WTC11 (cell line): ENCODE measurements at regions not wholly inside any gene's neighbourhood (a gene's known extent, or its start where the extent isn't known, plus 50 kb on each side); places are given as distances from the start of the nearest gene placed in this dataset.

ENCODE experiments used
- ATAC-seq: fragments of 200-7000 bp; cut with Tn5 transposase; 2 replicates; pipeline ENCODE4 v1.10.0; 2021; ENCODE audit warnings: mild to moderate bottlenecking, moderate library complexity
- CTCF ChIA-PET: fragments of 300-600 bp; sonication (Branson Sonifier 250); formaldehyde crosslinking; loops from one replicate; lab custom pipeline; 2021; ENCODE audit warnings: antibody characterized with exemption; lab: Charles Lee
- POLR2A ChIA-PET: fragments of 350-600 bp; sonication (Branson Sonifier 250); formaldehyde crosslinking; loops from one replicate; lab custom pipeline; 2021; ENCODE audit warnings: antibody characterized with exemption; lab: Charles Lee
- DNase-seq: peaks from one replicate; pipeline ENCODE4 v3.0.0; 2021; ENCODE audit warnings: low spot score
- H3K27ac Mint-ChIP-seq: 2 replicates; pipeline ENCODE4 v1.8.0; 2021; ENCODE audit warnings: mixed read lengths
- H3K27me3 Mint-ChIP-seq: 2 replicates; pipeline ENCODE4 v1.8.0; 2021; ENCODE audit warnings: low read depth, mild to moderate bottlenecking, moderate library complexity, mixed read lengths
- H3K36me3 Mint-ChIP-seq: 2 replicates; pipeline ENCODE4 v1.8.0; 2021; ENCODE audit warnings: mixed read lengths
- H3K4me1 Mint-ChIP-seq: 2 replicates; pipeline ENCODE4 v1.8.0; 2022; ENCODE audit warnings: mixed read lengths
- H3K4me3 Mint-ChIP-seq: 2 replicates; pipeline ENCODE4 v1.8.0; 2021; ENCODE audit warnings: mild to moderate bottlenecking, moderate library complexity, mixed read lengths
- H3K9me3 Mint-ChIP-seq: 2 replicates; pipeline ENCODE4 v1.8.0; 2021; ENCODE audit warnings: mixed read lengths
- ATF2 ChIP-seq: sonication (generic); formaldehyde crosslinking; IDR thresholded peaks from 2 replicates; pipeline ENCODE4 v1.8.1; 2022; ENCODE audit warnings: low read depth, missing genetic modification reagents, borderline replicate concordance
- E2F4 ChIP-seq: sonication (generic); formaldehyde crosslinking; IDR thresholded peaks from 2 replicates; pipeline ENCODE4 v1.8.1; 2022; ENCODE audit warnings: low read depth, mild to moderate bottlenecking, moderate library complexity, missing genetic modification reagents, borderline replicate concordance
- ERG ChIP-seq: fragments of 250-450 bp; sonication (Bioruptor Pico); IDR thresholded peaks from 2 replicates; pipeline ENCODE4 v1.8.0; 2021; ENCODE audit warnings: mild to moderate bottlenecking
- ETV6 ChIP-seq: sonication (generic); formaldehyde crosslinking; IDR thresholded peaks from 2 replicates; pipeline ENCODE4 v1.8.1; 2022; ENCODE audit warnings: mild to moderate bottlenecking, missing genetic modification reagents
- FOXJ3 ChIP-seq: sonication (generic); formaldehyde crosslinking; IDR thresholded peaks from 2 replicates; pipeline ENCODE4 v1.9.0; 2021; ENCODE audit warnings: missing genetic modification reagents, mild to moderate bottlenecking, borderline replicate concordance
- FOXP1 ChIP-seq: sonication (generic); formaldehyde crosslinking; IDR thresholded peaks from 2 replicates; pipeline ENCODE4 v1.8.0; 2022; ENCODE audit warnings: missing genetic modification reagents, mild to moderate bottlenecking, moderate library complexity, borderline replicate concordance
- GTF2I ChIP-seq: fragments of 250-450 bp; sonication (Bioruptor Pico); conservative IDR thresholded peaks from 2 replicates; pipeline ENCODE4 v1.4.0; 2021; ENCODE audit warnings: mild to moderate bottlenecking
- MAX ChIP-seq: sonication (generic); formaldehyde crosslinking; IDR thresholded peaks from 2 replicates; pipeline ENCODE4 v1.8.0; 2022; ENCODE audit warnings: mild to moderate bottlenecking, missing genetic modification reagents
- MYBL2 ChIP-seq: sonication (generic); formaldehyde crosslinking; IDR thresholded peaks from 2 replicates; pipeline ENCODE4 v1.8.1; 2023; ENCODE audit warnings: mild to moderate bottlenecking, moderate library complexity, missing genetic modification reagents
- TP53 ChIP-seq: sonication (generic); formaldehyde crosslinking; IDR thresholded peaks from 2 replicates; pipeline ENCODE4 v1.8.1; 2023; ENCODE audit warnings: mild to moderate bottlenecking, missing genetic modification reagents
- ZNF121 ChIP-seq: sonication (generic); formaldehyde crosslinking; IDR thresholded peaks from 2 replicates; pipeline ENCODE4 v1.8.0; 2023; ENCODE audit warnings: missing genetic modification reagents
- ZNF219 ChIP-seq: sonication (generic); formaldehyde crosslinking; IDR thresholded peaks from 2 replicates; pipeline ENCODE4 v1.8.0; 2023; ENCODE audit warnings: missing genetic modification reagents, mild to moderate bottlenecking, borderline replicate concordance
- ZNF281 ChIP-seq: sonication (generic); formaldehyde crosslinking; IDR thresholded peaks from 2 replicates; pipeline ENCODE4 v1.8.0; 2023; ENCODE audit warnings: mild to moderate bottlenecking, missing genetic modification reagents
- ZNF416 ChIP-seq: fragments of 250-450 bp; sonication (Bioruptor Pico); IDR thresholded peaks from 2 replicates; pipeline ENCODE4 v1.9.0; 2021; ENCODE audit warnings: mild to moderate bottlenecking, inconsistent platforms
- ZNF423 ChIP-seq: fragments of 250-450 bp; sonication (Bioruptor Pico); IDR thresholded peaks from 2 replicates; pipeline ENCODE4 v2.1.2; 2022; ENCODE audit warnings: mild to moderate bottlenecking, moderate library complexity
- TF ChIP-seq, protein P1 (sequence below): sonication (generic); formaldehyde crosslinking; conservative IDR thresholded peaks from 2 replicates; pipeline ENCODE4 v1.8.1; 2023; ENCODE audit warnings: mild to moderate bottlenecking, low read depth, missing genetic modification reagents, moderate library complexity
- TF ChIP-seq, protein P2 (sequence below): fragments of 250-450 bp; sonication (Bioruptor Pico); IDR thresholded peaks from 2 replicates; pipeline ENCODE4 v1.9.0; 2021; ENCODE audit warnings: moderate library complexity, mild to moderate bottlenecking, inconsistent platforms, borderline replicate concordance
- TF ChIP-seq, protein P3 (sequence below): fragments of 250-450 bp; sonication (Bioruptor Pico); conservative IDR thresholded peaks from 2 replicates; pipeline ENCODE4 v1.9.0; 2021; ENCODE audit warnings: mild to moderate bottlenecking
- TF ChIP-seq, protein P4 (sequence below): sonication (generic); formaldehyde crosslinking; IDR thresholded peaks from 2 replicates; pipeline ENCODE4 v1.8.0; 2022; ENCODE audit warnings: mild to moderate bottlenecking, missing genetic modification reagents

DNA sequence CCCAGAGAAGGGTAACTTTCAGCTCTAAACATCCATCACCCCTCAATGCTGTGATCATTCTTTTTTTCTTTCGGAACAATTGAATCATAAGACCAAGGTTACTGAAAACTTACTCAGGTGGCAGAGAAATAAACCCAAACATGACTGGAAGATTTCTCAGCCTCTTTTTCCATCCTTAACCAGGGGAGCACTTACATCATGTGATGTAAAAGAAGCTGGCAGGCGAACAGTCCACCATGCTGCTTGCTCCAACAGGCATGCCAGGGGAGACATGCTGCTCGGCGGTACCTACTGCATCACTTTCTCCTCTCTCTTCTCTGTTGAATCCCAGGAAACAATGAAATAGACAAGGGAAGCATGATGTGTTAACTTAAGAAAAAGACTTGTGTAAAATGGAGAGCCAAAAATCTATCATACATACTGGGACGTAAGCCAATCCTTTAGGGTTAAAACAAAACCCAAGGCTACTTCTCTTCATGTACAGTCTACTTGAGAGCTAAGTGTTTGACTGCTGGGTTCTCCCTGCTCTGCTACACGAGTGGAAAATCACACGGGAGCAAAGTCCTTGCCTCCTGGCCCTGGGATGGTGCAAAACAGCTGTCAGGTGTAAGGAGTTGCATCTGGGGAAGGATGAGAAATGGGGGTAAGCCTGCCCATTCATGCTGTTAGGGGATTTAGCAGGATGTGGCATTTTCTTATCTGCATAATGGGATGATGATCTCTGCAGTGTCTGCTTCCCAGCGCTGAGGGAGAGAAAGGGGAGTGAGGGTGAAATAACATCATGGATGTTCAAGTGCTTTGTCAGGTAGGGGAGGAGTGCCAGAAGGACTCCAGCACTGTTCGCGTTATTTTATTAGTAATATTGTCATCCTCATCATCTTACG is 64.3 kb upstream of the ZNF438 start:
- ATAC-seq = no peak
- ChIA-PET CTCF (interaction anchor here (1.8 kb wide), 1 partner anchor 12 kb away, joined by 5 read pairs; no protein-coding TSS in a partner anchor), POLR2A (no interaction called here)
- no peak overlapping the region for H3K27ac Mint-ChIP-seq
- no peaks in the 10 kb centered on the region for H3K27me3 Mint-ChIP-seq
- H3K36me3 Mint-ChIP-seq = no peaks in the 10 kb centered on the region
- no peaks in the 10 kb centered on the region for H3K9me3 Mint-ChIP-seq
- TF ChIP-seq ERG (CRISPR knock-in tag) (no peak), FOXP1 (CRISPR knock-in tag) (no peak), FOXJ3 (no peak), GTF2I (no peak), E2F4 (CRISPR knock-in tag) (no peak), MAX (CRISPR knock-in tag) (no peak), ZNF423 (CRISPR knock-in tag) (no peak), ZNF416 (CRISPR knock-in tag) (no peak), ZNF219 (CRISPR knock-in tag) (no peak), MYBL2 (CRISPR knock-in tag) (no peak), TP53 (CRISPR knock-in tag) (no peak), ZNF281 (CRISPR knock-in tag) (no peak), ETV6 (CRISPR knock-in tag) (no peak)
- TF ChIP-seq, protein P1, sequence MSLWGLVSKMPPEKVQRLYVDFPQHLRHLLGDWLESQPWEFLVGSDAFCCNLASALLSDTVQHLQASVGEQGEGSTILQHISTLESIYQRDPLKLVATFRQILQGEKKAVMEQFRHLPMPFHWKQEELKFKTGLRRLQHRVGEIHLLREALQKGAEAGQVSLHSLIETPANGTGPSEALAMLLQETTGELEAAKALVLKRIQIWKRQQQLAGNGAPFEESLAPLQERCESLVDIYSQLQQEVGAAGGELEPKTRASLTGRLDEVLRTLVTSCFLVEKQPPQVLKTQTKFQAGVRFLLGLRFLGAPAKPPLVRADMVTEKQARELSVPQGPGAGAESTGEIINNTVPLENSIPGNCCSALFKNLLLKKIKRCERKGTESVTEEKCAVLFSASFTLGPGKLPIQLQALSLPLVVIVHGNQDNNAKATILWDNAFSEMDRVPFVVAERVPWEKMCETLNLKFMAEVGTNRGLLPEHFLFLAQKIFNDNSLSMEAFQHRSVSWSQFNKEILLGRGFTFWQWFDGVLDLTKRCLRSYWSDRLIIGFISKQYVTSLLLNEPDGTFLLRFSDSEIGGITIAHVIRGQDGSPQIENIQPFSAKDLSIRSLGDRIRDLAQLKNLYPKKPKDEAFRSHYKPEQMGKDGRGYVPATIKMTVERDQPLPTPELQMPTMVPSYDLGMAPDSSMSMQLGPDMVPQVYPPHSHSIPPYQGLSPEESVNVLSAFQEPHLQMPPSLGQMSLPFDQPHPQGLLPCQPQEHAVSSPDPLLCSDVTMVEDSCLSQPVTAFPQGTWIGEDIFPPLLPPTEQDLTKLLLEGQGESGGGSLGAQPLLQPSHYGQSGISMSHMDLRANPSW (CRISPR knock-in tag) = no peak
- TF ChIP-seq, protein P2, sequence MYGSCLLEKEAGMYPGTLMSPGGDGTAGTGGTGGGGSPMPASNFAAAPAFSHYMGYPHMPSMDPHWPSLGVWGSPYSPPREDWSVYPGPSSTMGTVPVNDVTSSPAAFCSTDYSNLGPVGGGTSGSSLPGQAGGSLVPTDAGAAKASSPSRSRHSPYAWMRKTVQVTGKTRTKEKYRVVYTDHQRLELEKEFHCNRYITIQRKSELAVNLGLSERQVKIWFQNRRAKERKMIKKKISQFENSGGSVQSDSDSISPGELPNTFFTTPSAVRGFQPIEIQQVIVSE (CRISPR knock-in tag) = no peak
- no peak for DNase-seq
- no peak overlapping the region for H3K4me3 Mint-ChIP-seq
- H3K4me1 Mint-ChIP-seq = no peaks in the 10 kb centered on the region

DNA sequence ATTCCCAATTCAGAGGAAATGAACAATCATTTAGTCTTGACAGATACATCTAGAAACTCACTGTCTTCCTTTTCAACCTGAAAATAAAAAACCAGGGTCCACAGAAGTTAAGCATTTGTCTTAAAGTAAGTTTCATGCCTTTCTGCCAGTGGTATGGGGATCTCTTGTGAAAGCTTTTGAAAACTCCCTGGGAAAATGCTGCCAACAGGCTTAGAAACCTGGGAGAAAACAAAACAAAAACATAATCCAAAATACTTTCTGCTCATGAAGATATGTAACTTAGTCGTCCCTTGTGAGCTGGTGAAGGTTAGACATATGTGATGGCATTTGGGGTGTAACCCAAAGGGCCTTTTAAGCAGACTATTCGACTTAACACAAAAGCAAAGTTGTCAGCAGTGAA is 66.4 kb upstream of the ZNF438 start:
- Mint-ChIP-seq H3K4me3 (no peak overlapping the region), H3K36me3 (no peaks in the 10 kb centered on the region)
- no peak for DNase-seq
- POLR2A ChIA-PET = no interaction called here
- ATAC-seq = no peak
- CTCF ChIA-PET = interaction anchor here (1.1 to 1.2 kb wide), 2 partner anchors 15 to 314 kb away, joined by 3 to 5 read pairs; no protein-coding TSS in a partner anchor
- no peak for TF ChIP-seq ZNF423 (CRISPR knock-in tag)
- no peak for TF ChIP-seq MAX (CRISPR knock-in tag)
- TF ChIP-seq ZNF121 (CRISPR knock-in tag) = no peak
- no peak for TF ChIP-seq ATF2 (CRISPR knock-in tag)
- TF ChIP-seq, protein P3, sequence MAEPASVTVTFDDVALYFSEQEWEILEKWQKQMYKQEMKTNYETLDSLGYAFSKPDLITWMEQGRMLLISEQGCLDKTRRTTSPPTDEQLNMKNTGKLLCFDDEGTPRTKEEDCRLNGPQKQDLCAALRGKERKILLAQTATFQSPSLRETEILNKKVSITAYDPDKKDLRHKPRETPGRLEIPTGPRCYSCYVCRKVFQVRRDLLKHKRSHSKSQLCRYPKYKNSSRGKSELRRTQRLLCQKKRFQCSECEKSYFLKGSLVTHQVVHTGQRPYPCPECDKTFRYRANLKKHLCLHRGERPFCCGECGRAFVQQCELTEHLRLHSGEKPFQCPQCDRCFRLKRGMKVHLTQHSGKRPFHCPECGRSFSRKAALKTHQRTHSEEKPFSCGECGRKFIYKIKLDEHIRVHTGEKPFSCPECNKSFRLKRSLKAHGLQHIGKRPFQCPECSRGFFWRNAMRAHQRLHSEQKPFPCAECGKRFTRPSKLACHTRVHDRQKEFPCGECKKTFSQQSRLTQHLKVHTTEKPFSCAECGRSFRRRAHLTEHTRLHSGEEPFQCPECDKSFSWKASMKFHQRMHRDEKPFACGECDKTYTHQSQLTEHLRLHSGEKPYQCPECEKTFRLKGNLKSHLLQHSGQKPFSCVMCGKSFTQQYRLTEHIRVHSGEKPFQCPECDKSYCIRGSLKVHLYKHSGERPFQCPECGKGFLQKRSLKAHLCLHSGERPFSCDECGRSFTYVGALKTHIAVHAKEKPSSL (CRISPR knock-in tag) = no peak
- TF ChIP-seq, protein P4, sequence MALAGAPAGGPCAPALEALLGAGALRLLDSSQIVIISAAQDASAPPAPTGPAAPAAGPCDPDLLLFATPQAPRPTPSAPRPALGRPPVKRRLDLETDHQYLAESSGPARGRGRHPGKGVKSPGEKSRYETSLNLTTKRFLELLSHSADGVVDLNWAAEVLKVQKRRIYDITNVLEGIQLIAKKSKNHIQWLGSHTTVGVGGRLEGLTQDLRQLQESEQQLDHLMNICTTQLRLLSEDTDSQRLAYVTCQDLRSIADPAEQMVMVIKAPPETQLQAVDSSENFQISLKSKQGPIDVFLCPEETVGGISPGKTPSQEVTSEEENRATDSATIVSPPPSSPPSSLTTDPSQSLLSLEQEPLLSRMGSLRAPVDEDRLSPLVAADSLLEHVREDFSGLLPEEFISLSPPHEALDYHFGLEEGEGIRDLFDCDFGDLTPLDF (CRISPR knock-in tag) = no peak
- TF ChIP-seq, all 79 proteins: peak for 0
- H3K9me3 Mint-ChIP-seq = no peaks in the 10 kb centered on the region
- no peaks in the 10 kb centered on the region for H3K4me1 Mint-ChIP-seq
- no peaks in the 10 kb centered on the region for H3K27me3 Mint-ChIP-seq
- H3K27ac Mint-ChIP-seq = no peak overlapping the region
